IMR-90 (cell line): ENCODE measurements at regions not wholly inside any gene's neighbourhood (a gene's known extent, or its start where the extent isn't known, plus 50 kb on each side); places are given as distances from the start of the nearest gene placed in this dataset.

Experiments used
- ATAC-seq: fragments of 200-7000 bp; cut with Tn5 transposase; 2 replicates; pipeline ENCODE4 v1.9.1; 2020; ENCODE audit warnings: low read depth, mild to moderate bottlenecking, moderate library complexity
- BruUV-seq: library from RNA; stranded (reverse); fragments of 400-500 nt; replicated peaks from 2 replicates; lab custom pipeline; 2021; lab: Mats Ljungman, UMichigan
- CTCF ChIA-PET: fragments of 300-600 bp; formaldehyde crosslinking; extraction: SDS; loops from one replicate; lab custom pipeline; 2021; ENCODE audit warnings: antibody characterized with exemption; lab: Yijun Ruan, JAX
- POLR2A ChIA-PET: fragments of 300-600 bp; sonication (Branson Sonifier 250); formaldehyde crosslinking; loops from one replicate; lab custom pipeline; 2022; ENCODE audit warnings: antibody characterized with exemption; ENCODE audit not compliant: unreplicated experiment; lab: Charles Lee
- DNase-seq: peaks from one replicate; pipeline ENCODE4 v3.0.0; 2013
- H2AFZ ChIP-seq: replicated peaks from 2 replicates; pipeline ENCODE3; 2013; ENCODE audit warnings: low read length, mild to moderate bottlenecking; ENCODE audit not compliant: poor library complexity
- H2AK5ac ChIP-seq: 2 replicates; pipeline ENCODE4 v1.6.1; 2013; ENCODE audit warnings: low read depth, low read length, inconsistent platforms
- H2AK9ac ChIP-seq: replicated peaks from 2 replicates; pipeline ENCODE3; 2013; ENCODE audit warnings: mild to moderate bottlenecking, low read depth, low read length, moderate library complexity; ENCODE audit not compliant: poor library complexity
- H2BK120ac ChIP-seq: 2 replicates; pipeline ENCODE4 v1.6.1; 2013; ENCODE audit warnings: low read depth, low read length, inconsistent platforms
- H2BK15ac ChIP-seq: 3 replicates; pipeline ENCODE4 v1.6.1; 2013; ENCODE audit warnings: low read depth, low read length, inconsistent platforms
- H2BK20ac ChIP-seq: 2 replicates; pipeline ENCODE4 v1.6.1; 2013; ENCODE audit warnings: low read depth, mild to moderate bottlenecking, inconsistent platforms, low read length, moderate library complexity
- H2BK5ac ChIP-seq: 2 replicates; pipeline ENCODE4 v1.6.1; 2013; ENCODE audit warnings: mild to moderate bottlenecking, low read depth, low read length, inconsistent platforms; ENCODE audit not compliant: poor library complexity, severe bottlenecking
- H3K14ac ChIP-seq: replicated peaks from 2 replicates; pipeline ENCODE4 v1.6.1; 2013; ENCODE audit warnings: low read depth, low read length, inconsistent platforms
- H3K18ac ChIP-seq: 2 replicates; pipeline ENCODE4 v1.6.1; 2013; ENCODE audit warnings: low read depth, low read length, control low read depth
- H3K23ac ChIP-seq: 2 replicates; pipeline ENCODE4 v1.6.1; 2013; ENCODE audit warnings: low read depth, low read length, inconsistent platforms
- H3K27ac ChIP-seq: 2 replicates; pipeline ENCODE4 v1.5.1; 2013; ENCODE audit warnings: mild to moderate bottlenecking, control low read depth, low read length; ENCODE audit not compliant: insufficient read depth
- H3K27me3 ChIP-seq: 2 replicates; pipeline ENCODE4 v1.6.1; 2013; ENCODE audit warnings: low read length; ENCODE audit not compliant: control insufficient read depth, insufficient read depth
- H3K36me3 ChIP-seq: 2 replicates; pipeline ENCODE4 v1.6.1; 2013; ENCODE audit warnings: low read length, mixed read lengths; ENCODE audit not compliant: control insufficient read depth, insufficient read depth
- H3K4ac ChIP-seq: 2 replicates; pipeline ENCODE4 v1.6.1; 2013; ENCODE audit warnings: low read depth, low read length, inconsistent platforms
- H3K4me1 ChIP-seq: 2 replicates; pipeline ENCODE4 v1.6.1; 2013; ENCODE audit warnings: low read length, mixed read lengths; ENCODE audit not compliant: control insufficient read depth, insufficient read depth
- H3K4me2 ChIP-seq: 2 replicates; pipeline ENCODE4 v1.6.1; 2013; ENCODE audit warnings: low read depth, mild to moderate bottlenecking, control low read depth, low read length, moderate library complexity
- H3K4me3 ChIP-seq: 2 replicates; pipeline ENCODE4 v1.5.1; 2013; ENCODE audit warnings: low read depth, mild to moderate bottlenecking, control low read depth, low read length, moderate library complexity; ENCODE audit not compliant: insufficient read depth
- H3K56ac ChIP-seq: 2 replicates; pipeline ENCODE4 v1.6.1; 2013; ENCODE audit warnings: low read length, inconsistent platforms; ENCODE audit not compliant: insufficient read depth; ENCODE audit errors: extremely low read depth
- H3K79me1 ChIP-seq, 2 experiments: 2 replicates each; pipeline ENCODE4 v1.6.1; 2013; ENCODE audit warnings: low read length in 2 of 2, inconsistent platforms in 1 of 2, low read depth in 1 of 2
- H3K9ac ChIP-seq: 2 replicates; pipeline ENCODE4 v1.6.1; 2013; ENCODE audit warnings: low read depth, low read length, control low read depth
- H3K9me1 ChIP-seq: 2 replicates; pipeline ENCODE4 v1.6.1; 2013; ENCODE audit warnings: low read length, inconsistent platforms; ENCODE audit not compliant: insufficient read depth
- H3K9me3 ChIP-seq: 2 replicates; pipeline ENCODE4 v1.6.1; 2013; ENCODE audit warnings: low read length; ENCODE audit not compliant: control insufficient read depth, insufficient read depth
- H4K20me1 ChIP-seq: 2 replicates; pipeline ENCODE4 v1.6.1; 2013; ENCODE audit warnings: low read length, inconsistent platforms; ENCODE audit not compliant: insufficient read depth
- H4K5ac ChIP-seq: 2 replicates; pipeline ENCODE4 v1.6.1; 2013; ENCODE audit warnings: mild to moderate bottlenecking, low read depth, low read length, control low read depth
- H4K8ac ChIP-seq, 2 experiments: 2 replicates each; pipeline ENCODE4 v1.6.1; 2013; ENCODE audit warnings: low read depth in 2 of 2, low read length in 2 of 2, control low read depth in 1 of 2, inconsistent platforms in 1 of 2
- H4K91ac ChIP-seq: 2 replicates; pipeline ENCODE4 v1.6.1; 2013; ENCODE audit warnings: low read depth, low read length, inconsistent platforms; ENCODE audit not compliant: insufficient read depth
- MAFK ChIP-seq: IDR thresholded peaks from 2 replicates; pipeline ENCODE4 v1.6.1; 2012; ENCODE audit warnings: low read depth, low read length, improper control_type of control experiment
- RAD21 ChIP-seq: IDR thresholded peaks from 2 replicates; pipeline ENCODE4 v1.6.1; 2012; ENCODE audit warnings: low read length, improper control_type of control experiment
- WGBS, 2 experiments: methylation state at CpG; one replicate each; pipeline versions ENCODE4 v1.1.5 to v1.1.7; 2013; ENCODE audit warnings: missing lambda C conversion rate in 2 of 2; ENCODE audit not compliant: insufficient read length in 1 of 2; ENCODE audit errors: extremely low coverage in 2 of 2; 5-methylcytosine and 5-hydroxymethylcytosine counted together
- dilution Hi-C: fragments of 300-500 bp; cut with HindIII; formaldehyde crosslinking; loops from one replicate; pipeline ENCODE4 v1.14.3; 2018; ENCODE audit warnings: low sequenced_read_pairs; ENCODE audit not compliant: unreplicated experiment
- in situ Hi-C: fragments of 300-500 bp; cut with MboI; formaldehyde crosslinking; loops from 3 replicates; pipeline ENCODE4 v1.14.3; 2019; ENCODE audit warnings: low sequenced_read_pairs, inconsistent platforms, mixed read lengths
- intact Hi-C: fragments of 100-400 bp; cut with micrococcal nuclease; formaldehyde crosslinking; loops from 2 replicates; pipeline ENCODE4 v1.10.0; 2022

- H3K4me1 ChIP-seq, result no peaks in the 10 kb centered on the region; the same call in 1 of the 2 replicates
- no peak overlapping the region for H3K4me3 ChIP-seq
- ChIA-PET CTCF (interaction anchor here (0.5 kb wide), 1 partner anchor 752 kb away, joined by 3 read pairs; no protein-coding TSS in a partner anchor), POLR2A (no interaction called here)
- H3K9ac ChIP-seq, result no peak overlapping the region
- H4K5ac ChIP-seq, result no peak overlapping the region
- TF ChIP-seq RAD21, result no peak
- no peak for TF ChIP-seq MAFK
- no peak overlapping the region for H3K23ac ChIP-seq
- no peaks in the 10 kb centered on the region for H3K36me3 ChIP-seq
- H3K14ac ChIP-seq, result no peak overlapping the region
- intact Hi-C loops, result no loop called here
- H2AK9ac ChIP-seq, result no peak overlapping the region
- H3K56ac ChIP-seq, result no peak overlapping the region
- peaks cover 2% of the 10 kb centered on the region; the same call in 1 of the 2 replicates for H3K27me3 ChIP-seq
- H2BK15ac ChIP-seq, result no peak overlapping the region
- no peak overlapping the region for H4K8ac ChIP-seq
- no peak overlapping the region; the same call in 1 of the 2 replicates for H3K18ac ChIP-seq
- H3K27ac ChIP-seq, result no peak overlapping the region; the same call in 1 of the 2 replicates
- H2BK20ac ChIP-seq, result no peak overlapping the region
- H4K20me1 ChIP-seq, result no peaks in the 10 kb centered on the region
- H3K4ac ChIP-seq, result no peak overlapping the region
- no peak overlapping the region for H2BK5ac ChIP-seq
- WGBS, 2 experiments, result 0% methylated on average over 2 of the region's 13 CpGs; no CpG with 5 or more reads in 1 of the 2 experiments
- no peak overlapping the region for H2BK120ac ChIP-seq
- no peak overlapping the region; the same call in 1 of the 2 replicates for H3K4me2 ChIP-seq
- H2AFZ ChIP-seq, result no peak overlapping the region
- H4K91ac ChIP-seq, result no peak overlapping the region
- H3K9me3 ChIP-seq, result no peaks in the 10 kb centered on the region
- no peak overlapping the region for H2AK5ac ChIP-seq
- dilution Hi-C loops, result no loop called here
- H3K9me1 ChIP-seq, result no peaks in the 10 kb centered on the region
- DNase-seq (no peak), ATAC-seq (no peak)
- H3K79me1 ChIP-seq, result no peaks in the 10 kb centered on the region
- in situ Hi-C loops, result no loop called here
- no TSS peak for BruUV-seq
Measured at GRCh38 chr7:25669961-25670841, 441.9 kb upstream of the NPVF start.
